HG03460 (cell line): ENCODE measurements at regions not wholly inside any gene's neighbourhood (a gene's known extent, or its start where the extent isn't known, plus 50 kb on each side); places are given as distances from the start of the nearest gene placed in this dataset.
"Not testable (repeated sequence)": the region's sequence is repeated elsewhere in the genome, so short reads cannot be mapped to it uniquely, and the experiment has no call there.

Experiments used
- ATAC-seq: cut with Tn5 transposase; IDR thresholded peaks from one replicate; pipeline ENCODE4 v1.9.1; 2021; ENCODE audit not compliant: unreplicated experiment

DNA sequence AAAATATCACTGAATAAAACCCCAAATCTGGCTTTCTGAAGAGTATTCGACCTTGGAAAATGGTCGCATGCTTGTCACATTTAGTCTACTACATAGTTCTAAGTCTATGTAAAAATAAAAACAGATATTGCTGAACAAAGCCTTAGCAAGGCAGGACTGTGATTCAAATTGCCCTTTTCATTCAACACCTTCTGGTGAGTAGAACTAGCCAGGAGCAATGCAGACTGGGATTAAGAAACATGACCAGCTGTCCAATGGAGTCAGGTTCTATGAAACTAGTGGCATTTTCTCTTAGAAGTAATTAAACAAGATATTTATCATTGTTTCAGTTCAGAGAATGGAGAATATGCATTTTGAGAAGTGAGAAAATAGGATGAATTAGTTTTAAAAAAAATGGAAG, 1260.5 kb upstream of the ACVR2A start:
- no peak for ATAC-seq

DNA sequence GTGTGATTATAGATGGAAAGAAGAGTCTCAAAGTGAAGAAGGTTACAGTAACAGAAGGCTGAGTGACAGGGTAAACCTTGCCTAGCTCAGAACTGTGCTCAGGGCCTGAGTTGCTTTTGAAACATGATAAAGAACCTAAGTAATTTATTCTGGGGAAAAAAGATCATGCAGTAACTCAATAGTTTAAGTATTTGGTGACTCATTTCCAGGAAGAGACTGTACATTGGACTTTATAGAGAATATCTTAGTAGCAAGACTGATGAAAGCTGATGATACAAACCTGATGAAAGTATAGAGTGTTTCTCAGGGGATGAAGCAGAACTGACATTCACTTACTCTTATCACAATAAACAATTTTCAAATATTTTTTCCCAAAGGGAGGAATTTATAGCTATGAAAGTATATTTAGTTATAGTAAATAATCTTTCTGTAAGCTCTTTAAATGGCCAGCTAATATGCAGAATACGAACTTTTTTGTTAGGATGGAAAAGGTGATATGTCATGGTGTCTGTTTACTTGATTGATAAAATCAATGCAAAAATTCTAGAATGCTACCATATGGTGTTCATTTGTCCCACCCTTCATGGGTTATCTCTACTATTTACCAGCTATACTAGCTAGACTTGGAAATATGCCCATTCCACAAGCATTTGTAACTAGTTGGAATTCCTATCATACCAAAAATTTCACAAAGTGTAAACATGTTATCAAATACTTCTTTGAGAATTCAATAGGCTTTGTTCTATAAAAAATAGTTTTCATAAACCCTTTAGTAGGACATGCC, 1265.5 kb upstream of the ACVR2A start:
- ATAC-seq, result no peak

DNA sequence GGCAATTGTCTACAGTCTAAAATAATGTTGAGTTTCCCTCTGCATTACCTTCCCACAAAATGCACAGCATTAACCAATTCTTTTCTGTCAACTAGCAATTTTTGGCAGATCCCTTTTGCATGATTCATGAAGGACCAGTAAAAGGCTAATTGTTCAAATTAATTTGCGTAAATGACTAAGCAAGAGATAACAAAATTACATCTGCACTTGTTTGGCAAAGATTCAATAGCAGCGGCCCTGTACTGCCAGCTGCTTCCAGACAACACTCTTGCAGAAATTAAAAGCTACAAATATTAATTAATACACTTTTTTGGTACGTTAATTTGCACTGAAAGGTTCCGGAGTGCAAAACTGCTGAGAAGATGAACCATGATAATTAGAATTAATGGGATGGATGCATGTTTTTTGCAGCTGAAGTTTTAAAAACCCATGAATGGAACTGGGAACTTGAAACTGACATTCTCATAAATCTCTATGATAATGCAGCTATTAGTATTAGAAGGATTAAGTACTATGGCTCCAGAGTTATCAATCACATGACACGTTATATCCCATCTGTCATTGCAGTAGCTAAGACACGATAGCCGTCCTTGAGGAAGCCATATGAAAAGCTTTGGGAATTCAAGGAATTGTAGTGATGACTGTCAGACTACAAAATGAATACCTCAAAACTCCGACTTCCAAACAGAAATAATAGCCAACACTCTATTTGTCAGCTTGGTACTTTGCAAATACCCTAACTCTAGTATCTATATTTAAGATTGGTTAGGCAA, 1268.3 kb upstream of the ACVR2A start:
- ATAC-seq, result no peak

GRCh38 chr2:146572598-146572997, 1272.2 kb upstream of the ACVR2A start:
- ATAC-seq, result no peak

- no peak for ATAC-seq
Observed at GRCh38 chr2:146561996-146562395, 1282.8 kb upstream of the ACVR2A start.

GRCh38 chr2:146547236-146547635, 1297.6 kb upstream of the ACVR2A start:
- no peak for ATAC-seq

DNA sequence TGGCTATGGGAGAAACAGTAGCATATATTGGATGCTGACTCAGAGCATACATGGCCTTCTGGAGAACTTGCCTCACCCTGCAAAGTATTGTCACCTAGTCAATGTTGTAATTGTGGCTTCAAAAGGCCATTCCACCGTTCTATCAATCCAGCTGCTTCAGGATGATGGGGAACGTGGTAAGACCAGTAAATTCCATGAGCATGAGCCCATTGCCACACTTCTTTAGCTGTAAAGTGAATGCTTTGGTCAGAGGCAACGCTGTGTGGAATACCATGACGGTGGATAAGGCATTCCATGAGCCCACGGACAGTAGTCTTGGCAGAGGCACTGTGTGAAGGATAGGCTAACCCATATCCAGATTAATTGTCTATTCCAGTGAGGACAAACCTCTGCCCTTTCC, 1300.1 kb upstream of the ACVR2A start:
- ATAC-seq, result no peak

GRCh38 chr2:146541896-146542295, 1302.9 kb upstream of the ACVR2A start:
- no peak for ATAC-seq

- no peak for ATAC-seq
Observed at GRCh38 chr2:146540271-146540932, 1304.4 kb upstream of the ACVR2A start.

DNA sequence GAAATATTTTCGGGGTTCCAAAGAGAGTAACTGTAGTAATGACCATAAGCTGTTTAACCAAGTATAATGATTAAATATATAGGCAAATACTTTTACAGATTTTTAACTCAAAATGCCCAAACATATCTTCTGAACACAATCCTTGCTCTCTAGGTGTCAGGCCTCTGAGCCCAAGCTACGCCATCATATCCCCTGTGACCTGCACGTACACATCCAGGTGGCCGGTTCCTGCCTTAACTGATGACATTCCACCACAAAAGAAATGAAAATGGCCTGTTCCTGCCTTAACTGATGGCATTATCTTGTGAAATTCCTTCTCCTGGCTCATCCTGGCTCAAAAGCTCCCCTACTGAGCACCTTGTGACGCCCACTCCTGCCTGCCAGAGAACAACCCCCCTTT, 1305.1 kb upstream of the ACVR2A start:
- ATAC-seq, result not testable (repeated sequence)

DNA sequence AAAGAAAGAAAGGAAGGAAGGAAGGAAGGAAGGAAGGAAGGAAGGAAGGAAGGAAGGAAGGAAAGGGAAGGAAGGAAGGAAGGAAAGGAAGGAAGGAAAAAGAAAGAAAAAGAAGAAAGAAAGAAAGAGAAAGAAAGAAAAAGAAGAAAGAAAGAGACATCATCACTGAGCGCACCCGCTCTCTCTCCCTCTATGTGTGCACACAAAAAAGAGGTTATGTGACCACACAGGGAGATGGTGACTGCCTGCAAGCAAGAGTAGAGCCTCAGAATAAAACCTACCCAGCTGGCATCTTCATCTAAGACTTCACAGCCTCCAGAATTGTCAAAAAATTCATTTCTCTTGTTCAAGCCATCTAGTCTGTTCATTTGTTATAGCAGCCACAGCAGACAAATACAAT, 1307.4 kb upstream of the ACVR2A start:
- no peak for ATAC-seq

DNA sequence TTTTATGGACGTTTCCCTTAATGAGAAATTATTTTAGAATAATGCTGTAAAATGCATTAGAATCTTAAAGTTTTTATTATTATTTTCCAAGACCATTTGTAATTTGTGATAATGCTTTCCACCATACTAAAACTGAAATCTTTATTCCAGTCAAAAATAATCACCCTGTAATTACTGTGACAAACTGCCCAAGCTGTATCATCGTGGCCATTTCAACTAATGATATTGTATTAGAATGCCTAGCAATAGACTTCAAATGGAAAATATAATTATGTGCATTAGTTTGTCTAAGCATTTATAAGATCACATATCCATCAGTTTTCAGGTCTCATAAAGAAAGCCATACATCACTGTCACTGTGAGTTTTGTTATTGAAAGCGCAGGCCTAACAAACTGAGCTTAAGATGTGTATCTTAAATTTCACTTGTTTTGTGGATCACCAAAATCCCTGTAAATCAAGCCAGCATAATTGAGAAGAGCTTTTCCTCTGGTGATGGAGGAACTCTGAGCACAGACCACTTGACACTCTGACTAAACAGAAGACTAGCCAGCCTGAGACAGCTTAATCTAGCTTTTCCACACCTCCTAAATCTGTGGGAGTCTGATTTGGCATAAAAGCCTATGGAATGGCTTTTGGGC, 1312.2 kb upstream of the ACVR2A start:
- no peak for ATAC-seq

DNA sequence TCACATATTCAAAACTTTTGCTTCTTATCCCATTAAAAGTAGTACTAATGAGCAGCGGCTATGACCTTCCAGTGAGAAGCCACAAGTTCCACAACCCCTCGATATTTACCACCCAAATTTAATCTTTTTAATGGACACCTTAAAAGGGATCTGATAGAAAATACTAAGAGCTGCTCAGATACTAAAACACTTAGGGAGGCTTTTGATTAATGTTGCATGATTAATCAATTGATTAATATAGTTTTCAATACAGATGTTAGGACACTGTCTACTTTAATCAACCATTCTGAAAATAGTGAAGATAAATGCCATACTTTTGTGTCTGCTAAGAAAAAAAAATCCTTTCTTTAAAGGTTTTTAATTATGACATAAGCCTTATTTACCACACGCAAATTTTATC, 1312.8 kb upstream of the ACVR2A start:
- no peak for ATAC-seq

GRCh38 chr2:146530886-146531285, 1313.9 kb upstream of the ACVR2A start:
- ATAC-seq, result no peak

GRCh38 chr2:146527166-146527565, 1317.7 kb upstream of the ACVR2A start:
- ATAC-seq, result no peak

DNA sequence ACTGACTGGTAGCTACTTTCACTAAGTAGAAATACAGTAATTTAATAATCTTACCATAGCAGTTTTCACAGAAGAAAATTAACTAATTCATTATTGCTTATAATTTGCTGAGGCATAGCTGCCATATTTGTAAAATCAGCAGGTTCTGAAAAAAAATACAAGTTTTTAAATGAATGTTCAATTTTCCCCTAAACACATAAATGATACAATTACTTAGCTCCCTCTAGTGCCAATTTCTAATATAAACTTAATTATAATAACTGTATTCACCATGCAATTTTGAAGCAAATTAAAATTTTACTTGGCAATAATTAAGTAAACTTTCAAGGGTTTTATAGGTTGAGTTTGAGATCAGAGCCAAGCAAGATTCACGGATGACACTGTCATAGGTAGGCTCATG, 1321.6 kb upstream of the ACVR2A start:
- no peak for ATAC-seq

DNA sequence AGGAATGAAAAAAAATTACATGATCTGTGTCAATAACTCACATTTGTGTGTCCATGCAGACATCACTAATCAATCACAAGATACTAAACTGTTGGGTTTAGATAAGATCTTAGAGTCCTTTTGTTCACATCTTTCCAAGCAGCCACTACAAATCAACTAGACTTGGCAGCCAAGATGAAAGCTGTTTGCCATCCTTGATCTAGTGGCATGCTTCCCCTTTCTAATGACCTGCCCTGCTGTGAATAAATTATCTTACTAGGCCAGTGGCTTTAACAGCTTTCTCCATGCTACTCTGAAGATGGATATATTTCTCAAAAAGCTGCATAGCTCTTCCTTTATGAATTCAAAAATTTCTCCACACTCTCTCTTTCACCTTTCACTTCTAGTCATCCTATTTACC, 1338.0 kb upstream of the ACVR2A start:
- no peak for ATAC-seq

- no peak for ATAC-seq
Observed at GRCh38 chr2:146503366-146503765, 1341.5 kb upstream of the ACVR2A start.

DNA sequence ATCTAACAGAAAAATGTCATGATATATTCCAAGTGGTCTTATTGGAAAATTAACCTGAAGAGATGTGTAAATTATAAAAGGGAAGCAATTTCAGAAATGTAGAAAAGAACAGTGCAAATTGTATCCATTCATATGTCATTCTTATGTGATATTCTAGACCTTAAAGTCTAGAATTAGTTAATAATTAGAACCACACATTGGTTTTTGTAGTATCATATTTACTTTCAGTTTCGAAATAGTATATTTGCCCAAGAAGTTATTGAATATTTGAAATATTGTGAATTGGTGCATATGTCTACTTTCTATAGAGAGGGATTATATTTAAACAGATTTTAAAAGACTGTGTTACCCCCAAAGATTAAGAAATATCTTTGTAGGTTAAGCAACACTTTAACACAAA, 1348.6 kb upstream of the ACVR2A start:
- ATAC-seq, result no peak

GRCh38 chr2:146489386-146489785, 1355.4 kb upstream of the ACVR2A start:
- ATAC-seq, result no peak

- ATAC-seq, result no peak
Observed at GRCh38 chr2:146481629-146482028, 1363.2 kb upstream of the ACVR2A start.
